Testis (tissue), 2 donors: ENCODE measurements at regions not wholly inside any gene's neighbourhood (a gene's known extent, or its start where the extent isn't known, plus 50 kb on each side); places are given as distances from the start of the nearest gene placed in this dataset.
A peak's percentile ranks its signal among the peaks of the same experiment; 100 is the strongest.

Source experiments
- DNase-seq: peaks from one replicate; pipeline ENCODE4 v3.0.0-alpha.2; 2019
- H3K27ac ChIP-seq, 2 donors: fragments of 200-600 bp; sonication (generic); one replicate each; pipeline ENCODE4 v1.5.1; 2019
- H3K27me3 ChIP-seq: fragments of 200-600 bp; sonication (generic); one replicate; pipeline ENCODE4 v1.5.1; 2019
- H3K36me3 ChIP-seq: fragments of 200-600 bp; sonication (generic); one replicate; pipeline ENCODE4 v1.5.1; 2017; ENCODE audit warnings: low read depth; ENCODE audit errors: missing control alignments
- H3K4me1 ChIP-seq: fragments of 200-600 bp; sonication (generic); one replicate; pipeline ENCODE4 v1.5.1; 2019
- H3K4me3 ChIP-seq, 2 donors: fragments of 200-600 bp; sonication (generic); one replicate each; pipeline ENCODE4 v1.5.1; 2017 to 2019
- H3K9me3 ChIP-seq: fragments of 200-600 bp; sonication (generic); one replicate; pipeline ENCODE4 v1.5.1; 2017
- POLR2A ChIP-seq: fragments of 450-650 bp; IDR thresholded peaks from one replicate; pipeline ENCODE4 v1.6.1; 2017; ENCODE audit warnings: antibody characterized with exemption, mild to moderate bottlenecking, moderate library complexity
- WGBS, 2 donors: methylation state at CpG; one replicate each; pipeline ENCODE4 v1.1.5; 2018; 5-methylcytosine and 5-hydroxymethylcytosine counted together
- intact Hi-C: fragments of 100-400 bp; cut with DNase I; formaldehyde crosslinking; loops from one replicate; pipeline ENCODE4 v1.15.1; 2023; ENCODE audit warnings: low total_unique reads
- TF ChIP-seq, protein P1 (sequence below), 3 experiments: fragments of 450-650 bp in 2 of 3; fragments of 200-600 bp in 1 of 3; sonication (generic) in 1 of 3; IDR thresholded peaks; one replicate each; pipeline ENCODE4 v1.5.1; 2016 to 2019; ENCODE audit warnings: antibody characterized with exemption in 3 of 3, mild to moderate bottlenecking in 2 of 3, moderate library complexity in 1 of 3

DNA sequence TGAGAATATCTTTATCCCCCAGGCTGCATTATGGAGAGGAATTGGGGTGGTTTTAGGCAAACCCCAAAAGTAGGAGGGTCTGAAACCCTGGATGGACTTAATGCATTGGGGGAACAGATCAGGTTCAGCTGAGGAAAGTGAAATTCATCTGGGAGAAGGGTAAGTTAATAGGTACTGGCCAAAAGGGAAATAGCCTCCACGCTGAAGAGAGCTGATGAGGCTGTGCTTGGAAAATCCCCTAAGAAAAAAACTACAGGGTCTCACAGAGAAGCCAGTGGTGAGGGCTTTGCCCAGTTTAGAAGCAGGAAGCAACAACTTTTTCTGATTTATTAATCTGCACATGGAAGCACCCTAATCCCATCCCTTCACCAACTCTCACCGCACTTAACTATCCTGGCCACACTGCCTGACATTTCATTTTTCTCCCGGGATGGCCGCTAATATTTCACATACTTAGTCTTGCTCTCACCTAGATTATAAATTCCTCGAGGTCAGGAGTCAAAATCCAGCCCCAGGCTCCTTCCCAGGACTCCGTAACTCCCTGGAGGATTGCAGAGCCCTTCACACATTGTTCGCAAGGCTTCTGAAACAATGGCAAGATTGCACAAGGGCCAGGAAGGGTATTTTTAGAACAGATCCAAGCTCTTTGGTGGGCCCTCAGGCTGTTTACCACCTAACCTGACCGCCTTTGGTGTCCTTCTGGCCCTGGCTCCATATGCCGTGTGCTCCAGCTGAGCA, 60.9 kb upstream of the TARBP1 start:
- intact Hi-C loops: loop anchor here (5.0 kb wide), 1 partner anchor 182 kb away; no protein-coding TSS in a partner anchor
- no peak for TF ChIP-seq POLR2A
- H3K27me3 ChIP-seq: no peaks in the 10 kb centered on the region
- no peak for DNase-seq
- 92% methylated on average over 9 of the region's 9 CpGs for WGBS, 2 donors
- H3K4me3 ChIP-seq: no peak overlapping the region
- H3K4me1 ChIP-seq: peaks cover 48% of the 10 kb centered on the region
- no peaks in the 10 kb centered on the region for H3K9me3 ChIP-seq
- no peak overlapping the region for H3K27ac ChIP-seq
- H3K36me3 ChIP-seq: no peaks in the 10 kb centered on the region

DNA sequence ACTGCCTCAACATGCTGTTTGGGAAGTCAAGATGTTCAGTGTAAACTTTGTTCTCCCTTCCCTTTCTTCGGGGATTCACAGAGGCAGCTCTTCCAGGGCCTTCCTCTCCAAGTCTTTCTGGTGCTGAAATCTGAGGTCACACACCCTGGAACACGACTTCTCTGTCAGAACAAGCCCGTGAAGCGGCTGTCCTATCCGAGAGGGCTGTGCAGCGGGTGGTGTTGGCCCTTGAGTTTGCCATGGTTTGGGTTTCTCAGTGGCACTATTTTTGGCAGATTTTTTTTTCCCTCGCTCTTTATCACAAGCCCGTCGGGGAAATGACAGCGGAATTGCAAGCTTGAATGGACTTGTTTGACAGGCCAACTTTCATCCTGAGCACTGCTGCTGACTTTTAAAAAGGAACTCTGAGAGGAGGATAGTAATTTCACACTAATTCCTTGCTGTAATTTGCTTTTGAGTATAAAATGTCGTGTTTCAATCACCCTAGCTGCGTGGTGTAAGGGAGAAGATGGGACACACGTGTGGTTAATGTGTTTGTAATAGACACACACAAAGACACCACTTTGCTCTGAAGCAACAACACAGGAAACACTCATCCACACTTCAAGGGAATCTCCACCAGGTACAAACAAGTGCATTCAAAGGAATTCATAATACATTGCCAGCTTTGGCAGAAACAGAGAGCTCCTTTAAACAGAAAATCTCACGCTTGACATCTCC, 60.1 kb upstream of the TARBP1 start:
- H3K36me3 ChIP-seq: no peaks in the 10 kb centered on the region
- intact Hi-C loops: loop anchor here (5.0 kb wide), 1 partner anchor 183 kb away; no protein-coding TSS in a partner anchor
- H3K9me3 ChIP-seq: no peaks in the 10 kb centered on the region
- no peak overlapping the region for H3K4me3 ChIP-seq
- 63 to 71% methylated on average over 14 of the region's 14 CpGs for WGBS, 2 donors
- H3K27ac ChIP-seq: peak overlapping the region; percentile 33 to 48
- peaks cover 48% of the 10 kb centered on the region for H3K4me1 ChIP-seq
- no peak for TF ChIP-seq POLR2A
- TF ChIP-seq, protein P1, sequence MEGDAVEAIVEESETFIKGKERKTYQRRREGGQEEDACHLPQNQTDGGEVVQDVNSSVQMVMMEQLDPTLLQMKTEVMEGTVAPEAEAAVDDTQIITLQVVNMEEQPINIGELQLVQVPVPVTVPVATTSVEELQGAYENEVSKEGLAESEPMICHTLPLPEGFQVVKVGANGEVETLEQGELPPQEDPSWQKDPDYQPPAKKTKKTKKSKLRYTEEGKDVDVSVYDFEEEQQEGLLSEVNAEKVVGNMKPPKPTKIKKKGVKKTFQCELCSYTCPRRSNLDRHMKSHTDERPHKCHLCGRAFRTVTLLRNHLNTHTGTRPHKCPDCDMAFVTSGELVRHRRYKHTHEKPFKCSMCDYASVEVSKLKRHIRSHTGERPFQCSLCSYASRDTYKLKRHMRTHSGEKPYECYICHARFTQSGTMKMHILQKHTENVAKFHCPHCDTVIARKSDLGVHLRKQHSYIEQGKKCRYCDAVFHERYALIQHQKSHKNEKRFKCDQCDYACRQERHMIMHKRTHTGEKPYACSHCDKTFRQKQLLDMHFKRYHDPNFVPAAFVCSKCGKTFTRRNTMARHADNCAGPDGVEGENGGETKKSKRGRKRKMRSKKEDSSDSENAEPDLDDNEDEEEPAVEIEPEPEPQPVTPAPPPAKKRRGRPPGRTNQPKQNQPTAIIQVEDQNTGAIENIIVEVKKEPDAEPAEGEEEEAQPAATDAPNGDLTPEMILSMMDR (IDR thresholded peaks at IDR 0.05): no peak
- DNase-seq: peak; percentile 37
- H3K27me3 ChIP-seq: no peaks in the 10 kb centered on the region

DNA sequence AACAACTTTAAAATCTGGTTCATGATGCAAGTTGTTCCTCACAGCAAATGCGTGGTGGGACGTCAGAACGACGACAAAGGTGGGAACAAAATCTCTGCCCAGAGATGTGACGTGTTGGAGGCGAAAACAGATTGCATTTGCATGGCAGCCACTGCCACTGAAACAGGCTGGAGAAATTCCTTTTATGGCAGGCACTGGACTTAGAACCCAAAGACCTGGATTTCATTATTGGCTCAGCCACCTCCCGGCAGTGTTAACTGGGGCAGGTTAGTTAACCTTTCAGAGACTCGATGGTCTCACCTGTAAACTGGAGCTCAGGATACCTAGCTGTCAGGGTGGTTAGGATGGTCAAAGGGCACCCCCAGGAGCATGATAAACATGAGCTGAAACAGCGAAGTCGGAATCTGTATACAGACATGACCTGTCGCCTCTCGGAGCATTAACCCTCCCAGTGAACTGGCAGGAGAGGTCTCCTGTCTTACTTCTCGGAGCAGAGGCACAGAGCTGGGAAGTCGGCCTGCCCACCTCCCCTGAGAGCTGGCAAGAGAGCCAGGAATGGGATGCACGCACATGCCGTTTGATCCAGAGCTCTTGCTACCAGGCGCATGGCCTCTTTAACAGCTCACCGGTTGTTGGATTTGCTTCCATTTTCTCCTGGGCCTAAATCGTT, 59.2 kb upstream of the TARBP1 start:
- 77 to 83% methylated on average over 19 of the region's 19 CpGs for WGBS, 2 donors
- peaks cover 48% of the 10 kb centered on the region for H3K4me1 ChIP-seq
- H3K27ac ChIP-seq: peak overlapping the region; percentile 33 to 48

DNA sequence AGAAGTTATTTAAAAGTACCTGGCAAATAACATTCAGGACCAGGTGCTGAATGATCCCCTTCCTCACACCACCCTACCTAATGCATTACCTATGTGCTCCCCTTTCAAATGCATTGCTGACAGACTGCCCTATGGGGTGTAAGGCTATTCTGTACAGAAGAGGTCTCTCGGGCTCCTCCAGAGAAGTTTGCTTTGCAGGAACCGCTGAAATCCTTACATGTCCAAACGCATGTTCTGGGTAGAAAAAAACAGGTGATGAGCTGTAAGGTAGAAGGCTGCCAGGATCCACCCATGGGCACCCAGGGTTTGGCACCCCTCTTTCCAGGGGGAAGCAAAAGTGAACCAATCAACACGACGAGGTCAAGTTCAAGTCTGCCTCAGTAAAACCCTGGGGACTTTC, 58.3 kb upstream of the TARBP1 start:
- Histone ChIP-seq H3K36me3 (no peaks in the 10 kb centered on the region), H3K4me1 (peaks cover 53% of the 10 kb centered on the region), H3K9me3 (no peaks in the 10 kb centered on the region), H3K27ac (peak overlapping the region in 1 of 2 donors; percentile 95), H3K27me3 (no peaks in the 10 kb centered on the region), H3K4me3 (no peak overlapping the region)
- DNase-seq: no peak
- intact Hi-C loops: loop anchor here (5.0 kb wide), 1 partner anchor 185 kb away; no protein-coding TSS in a partner anchor
- 83 to 85% methylated on average over 5 of the region's 5 CpGs for WGBS, 2 donors
- TF ChIP-seq POLR2A: no peak
- TF ChIP-seq, protein P1 (IDR thresholded peaks at IDR 0.05): no peak

More for the DNA sequence above, 59.2 kb upstream of the TARBP1 start:
- Histone ChIP-seq H3K36me3 (no peaks in the 10 kb centered on the region), H3K9me3 (no peaks in the 10 kb centered on the region), H3K4me3 (no peak overlapping the region), H3K27me3 (no peaks in the 10 kb centered on the region)
- intact Hi-C loops: loop anchor here (5.0 kb wide), 1 partner anchor 184 kb away; no protein-coding TSS in a partner anchor
- no peak for DNase-seq
- TF ChIP-seq, protein P1 (IDR thresholded peaks at IDR 0.05): no peak
- TF ChIP-seq POLR2A: no peak

DNA sequence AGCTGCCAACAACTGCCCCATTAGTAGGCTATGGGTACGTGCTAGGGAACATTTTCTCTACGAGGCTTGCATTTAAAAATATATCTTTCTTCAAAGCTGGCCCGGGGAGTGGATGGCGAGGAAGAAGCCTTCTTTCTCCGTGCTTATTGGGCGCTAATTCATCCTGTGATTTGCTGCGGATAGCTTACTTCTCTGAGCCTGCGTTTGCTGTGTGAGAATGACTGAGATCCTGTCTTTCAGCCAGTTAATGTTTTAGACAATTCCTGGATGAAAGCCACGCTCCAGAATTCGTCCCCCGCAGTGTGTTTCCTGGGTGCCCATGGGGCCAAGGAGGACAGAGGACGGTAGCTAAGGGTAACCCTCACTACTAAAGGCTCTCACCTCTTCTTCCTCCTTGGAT, 57.8 kb upstream of the TARBP1 start:
- no peaks in the 10 kb centered on the region for H3K27me3 ChIP-seq
- H3K4me1 ChIP-seq: peaks cover 58% of the 10 kb centered on the region
- intact Hi-C loops: loop anchor here (5.0 kb wide), 1 partner anchor 186 kb away; no protein-coding TSS in a partner anchor
- peak; percentile 35 for DNase-seq
- no peak for TF ChIP-seq POLR2A
- TF ChIP-seq, protein P1 (IDR thresholded peaks at IDR 0.05): no peak
- 53 to 63% methylated on average over 12 of the region's 12 CpGs for WGBS, 2 donors
- no peak overlapping the region for H3K4me3 ChIP-seq
- H3K36me3 ChIP-seq: no peaks in the 10 kb centered on the region
- H3K9me3 ChIP-seq: no peaks in the 10 kb centered on the region
- H3K27ac ChIP-seq: peak overlapping the region; percentile 84 to 95
